Gastrocnemius medialis (tissue), 4 donors: ENCODE measurements at regions not wholly inside any gene's neighbourhood (a gene's known extent, or its start where the extent isn't known, plus 50 kb on each side); places are given as distances from the start of the nearest gene placed in this dataset.

Source experiments
- ATAC-seq, 2 donors: fragments of 150-250 bp; one replicate each; pipeline ENCODE4 v1.9.1; 2016
- DNase-seq, 2 donors: peaks; one replicate each; pipeline ENCODE4 v3.0.0-alpha.2; 2019
- H3K27ac ChIP-seq, 4 donors: fragments of 200-600 bp; sonication (generic); 1 replicate in 1 of 4; 2 replicates in 3 of 4; pipeline ENCODE4 v1.5.1; 2016 to 2018; ENCODE audit warnings: mild to moderate bottlenecking in 2 of 4, moderate library complexity in 1 of 4
- H3K27me3 ChIP-seq, 3 donors: fragments of 200-600 bp; sonication (generic) in 2 of 3; 1 replicate in 1 of 3; 2 replicates in 2 of 3; pipeline versions ENCODE4 v1.5.1 to v1.6.0; 2016 to 2019; ENCODE audit warnings: mild to moderate bottlenecking in 1 of 3, moderate library complexity in 1 of 3
- H3K36me3 ChIP-seq, 2 donors: fragments of 200-600 bp; sonication (generic) in 1 of 2; one replicate each; pipeline ENCODE4 v1.5.1; 2017 to 2018
- H3K4me1 ChIP-seq, 2 donors: fragments of 200-600 bp; sonication (generic) in 1 of 2; one replicate each; pipeline ENCODE4 v1.5.1; 2016 to 2017; ENCODE audit warnings: mild to moderate bottlenecking in 2 of 2
- H3K4me3 ChIP-seq, 4 donors: fragments of 200-600 bp; sonication (generic) in 3 of 4; 1 replicate in 1 of 4; 2 replicates in 3 of 4; pipeline ENCODE4 v1.5.1; 2016 to 2019; ENCODE audit warnings: mild to moderate bottlenecking in 2 of 4
- H3K9me3 ChIP-seq, 3 donors: fragments of 200-600 bp; sonication (generic) in 2 of 3; 1 replicate in 1 of 3; 2 replicates in 2 of 3; pipeline ENCODE4 v1.5.1; 2016 to 2019
- POLR2A ChIP-seq, 2 donors: fragments of 450-650 bp; IDR thresholded peaks; one replicate each; pipeline ENCODE4 v1.6.1; 2017; ENCODE audit warnings: antibody characterized with exemption in 2 of 2, mild to moderate bottlenecking in 2 of 2, moderate library complexity in 2 of 2
- in situ Hi-C, 4 donors: fragments of 200-750 bp; cut with MboI; loops; one replicate each; pipeline versions ENCODE4 v1.15.0 to v1.8.0; 2017; ENCODE audit warnings: low sequenced_read_pairs in 4 of 4
- intact Hi-C: fragments of 100-400 bp; cut with DNase I; formaldehyde crosslinking; loops from one replicate; pipeline ENCODE4 v1.15.1; 2023; ENCODE audit warnings: low total_unique reads
- TF ChIP-seq, protein P1 (sequence below), 5 experiments: fragments of 450-650 bp in 3 of 5; fragments of 200-600 bp in 2 of 5; sonication (generic) in 2 of 5; IDR thresholded peaks in 4 of 5; conservative IDR thresholded peaks in 1 of 5; 1 replicate in 4 of 5; 2 replicates in 1 of 5; pipeline ENCODE4 v1.5.1; 2016 to 2019; ENCODE audit warnings: antibody characterized with exemption in 5 of 5, mild to moderate bottlenecking in 3 of 5, moderate library complexity in 3 of 5

DNA sequence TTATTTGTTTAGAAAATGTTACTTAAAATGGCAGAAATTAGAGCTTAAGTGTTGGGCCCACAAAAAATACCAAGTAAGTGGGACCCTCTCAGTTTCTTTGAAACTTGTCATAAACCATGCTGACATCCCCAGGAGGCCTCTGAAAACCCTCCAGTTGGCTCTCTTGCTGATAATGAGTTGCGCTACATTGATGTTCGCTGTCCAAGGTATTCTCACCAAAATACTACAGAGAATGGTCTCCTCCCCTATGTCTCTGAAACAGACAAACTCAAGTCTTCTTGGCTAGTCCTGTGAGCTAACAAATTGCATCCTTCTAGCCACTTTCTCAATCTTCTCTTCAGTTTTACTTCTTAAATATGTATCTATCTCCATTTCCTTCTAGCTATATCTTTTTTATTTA, 669.4 kb downstream of the IRS1 start:
- intact Hi-C loops (no loop called here), in situ Hi-C loops (loop anchor here in 1 of 4 donors (10.0 kb wide), 1 partner anchor 675 kb away; no protein-coding TSS in a partner anchor)
- H3K27ac ChIP-seq: peak overlapping the region in 3 of 4 donors; percentile 9 to 68 (median 59)
- TF ChIP-seq, protein P1, sequence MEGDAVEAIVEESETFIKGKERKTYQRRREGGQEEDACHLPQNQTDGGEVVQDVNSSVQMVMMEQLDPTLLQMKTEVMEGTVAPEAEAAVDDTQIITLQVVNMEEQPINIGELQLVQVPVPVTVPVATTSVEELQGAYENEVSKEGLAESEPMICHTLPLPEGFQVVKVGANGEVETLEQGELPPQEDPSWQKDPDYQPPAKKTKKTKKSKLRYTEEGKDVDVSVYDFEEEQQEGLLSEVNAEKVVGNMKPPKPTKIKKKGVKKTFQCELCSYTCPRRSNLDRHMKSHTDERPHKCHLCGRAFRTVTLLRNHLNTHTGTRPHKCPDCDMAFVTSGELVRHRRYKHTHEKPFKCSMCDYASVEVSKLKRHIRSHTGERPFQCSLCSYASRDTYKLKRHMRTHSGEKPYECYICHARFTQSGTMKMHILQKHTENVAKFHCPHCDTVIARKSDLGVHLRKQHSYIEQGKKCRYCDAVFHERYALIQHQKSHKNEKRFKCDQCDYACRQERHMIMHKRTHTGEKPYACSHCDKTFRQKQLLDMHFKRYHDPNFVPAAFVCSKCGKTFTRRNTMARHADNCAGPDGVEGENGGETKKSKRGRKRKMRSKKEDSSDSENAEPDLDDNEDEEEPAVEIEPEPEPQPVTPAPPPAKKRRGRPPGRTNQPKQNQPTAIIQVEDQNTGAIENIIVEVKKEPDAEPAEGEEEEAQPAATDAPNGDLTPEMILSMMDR (IDR thresholded peaks at IDR 0.05 in 4 of 5, conservative IDR thresholded peaks at IDR 0.05 in 1 of 5): no peak
- no peak for TF ChIP-seq POLR2A (IDR thresholded peaks at IDR 0.05)
- no peak overlapping the region for H3K4me3 ChIP-seq
- DNase-seq: no peak
- H3K27me3 ChIP-seq: no peaks in the 10 kb centered on the region
- peaks cover 36% of the 10 kb centered on the region in 2 donors for H3K4me1 ChIP-seq
- ATAC-seq: no peak
- no peaks in the 10 kb centered on the region for H3K36me3 ChIP-seq
- no peaks in the 10 kb centered on the region for H3K9me3 ChIP-seq

DNA sequence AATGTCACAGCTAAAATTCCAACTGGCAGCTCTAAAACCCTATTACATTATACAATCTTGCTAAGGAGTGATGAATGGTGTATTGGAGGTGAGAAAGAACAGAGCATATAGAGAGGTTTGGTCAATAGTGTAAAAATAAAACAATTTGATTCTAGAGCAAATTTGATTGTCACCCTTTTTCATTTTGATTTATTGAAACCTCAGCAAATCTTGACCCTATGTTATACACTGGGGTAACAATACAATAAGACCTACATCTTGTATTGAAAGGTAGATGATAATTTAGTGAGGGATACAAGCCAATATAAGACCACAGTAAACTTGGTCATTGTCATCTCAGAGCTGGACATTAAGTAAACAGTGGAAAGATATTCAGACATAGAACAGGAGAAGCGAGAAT, 671.9 kb downstream of the IRS1 start:
- Histone ChIP-seq H3K36me3 (no peaks in the 10 kb centered on the region), H3K27ac (no peak overlapping the region), H3K4me1 (peaks cover 33 to 41% of the 10 kb centered on the region in 2 donors), H3K4me3 (no peak overlapping the region), H3K27me3 (no peaks in the 10 kb centered on the region), H3K9me3 (no peaks in the 10 kb centered on the region)
- ATAC-seq: no peak
- in situ Hi-C loops (no loop called here), intact Hi-C loops (no loop called here)
- no peak for DNase-seq
- TF ChIP-seq, protein P1 (IDR thresholded peaks at IDR 0.05 in 4 of 5, conservative IDR thresholded peaks at IDR 0.05 in 1 of 5): no peak
- no peak for TF ChIP-seq POLR2A (IDR thresholded peaks at IDR 0.05)

DNA sequence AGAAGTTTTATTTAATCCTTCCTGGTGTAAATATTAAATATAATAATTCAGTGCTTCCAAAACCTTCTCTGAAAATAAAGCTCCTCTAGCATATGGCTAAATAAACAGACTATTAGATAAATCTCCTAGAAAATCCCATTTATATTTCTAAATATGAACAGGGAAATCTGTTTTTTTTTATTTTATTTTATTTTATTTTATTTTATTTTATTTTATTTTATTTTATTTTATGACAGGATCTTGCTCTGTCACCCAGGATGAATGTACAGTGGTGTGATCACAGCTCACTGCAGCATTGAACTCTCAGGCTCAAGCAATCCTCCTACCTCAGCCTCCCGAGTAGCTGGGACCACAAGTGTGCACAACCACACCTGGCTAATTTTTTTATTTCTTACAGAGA, 673.5 kb downstream of the IRS1 start:
- Histone ChIP-seq H3K27ac (no peak overlapping the region), H3K4me3 (no peak overlapping the region), H3K4me1 (peaks cover 26 to 31% of the 10 kb centered on the region in 2 donors), H3K36me3 (no peaks in the 10 kb centered on the region), H3K9me3 (no peaks in the 10 kb centered on the region), H3K27me3 (no peaks in the 10 kb centered on the region)
- in situ Hi-C loops: no loop called here
- no peak for ATAC-seq
- no peak for DNase-seq
- intact Hi-C loops: no loop called here
- TF ChIP-seq POLR2A (IDR thresholded peaks at IDR 0.05): no peak
- TF ChIP-seq, protein P1 (IDR thresholded peaks at IDR 0.05 in 4 of 5, conservative IDR thresholded peaks at IDR 0.05 in 1 of 5): no peak

DNA sequence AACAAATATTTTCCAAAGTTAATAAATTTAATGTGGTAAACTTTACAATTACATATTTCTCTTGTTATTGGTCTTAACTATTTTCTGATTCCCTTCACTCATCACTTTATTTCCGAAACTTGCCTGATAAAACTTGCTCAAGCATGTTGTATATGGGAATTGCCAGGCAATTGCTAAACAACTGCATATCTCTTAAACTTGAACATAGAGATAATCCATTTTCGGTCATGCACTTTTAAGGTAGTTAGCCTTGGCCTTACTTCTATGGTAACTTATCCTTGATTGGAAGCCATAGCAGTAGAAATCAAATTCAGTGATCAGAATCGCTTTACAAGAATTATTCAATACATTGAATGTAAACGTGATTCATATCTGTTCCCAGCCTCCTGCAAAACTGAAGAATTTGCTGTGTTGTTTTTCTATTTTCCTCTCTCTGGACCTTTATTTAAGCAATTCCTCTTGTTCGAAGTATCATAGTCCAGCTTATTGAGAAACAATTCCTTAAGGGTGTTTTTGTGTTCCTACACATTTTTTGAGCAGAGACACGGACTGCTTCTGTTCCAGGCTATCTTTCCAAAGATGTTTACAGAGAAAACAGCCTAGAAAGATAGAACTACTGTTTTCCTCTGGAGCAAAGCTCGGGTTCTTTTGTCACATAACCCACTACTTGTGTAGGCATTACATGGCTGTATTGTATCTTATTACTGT, 674.3 kb downstream of the IRS1 start:
- H3K4me1 ChIP-seq: peaks cover 18 to 24% of the 10 kb centered on the region in 2 donors
- DNase-seq: no peak
- ATAC-seq: no peak

More for the DNA sequence above, 674.3 kb downstream of the IRS1 start:
- TF ChIP-seq, protein P1 (IDR thresholded peaks at IDR 0.05 in 4 of 5, conservative IDR thresholded peaks at IDR 0.05 in 1 of 5): no peak
- no peak for TF ChIP-seq POLR2A (IDR thresholded peaks at IDR 0.05)
- in situ Hi-C loops (no loop called here), intact Hi-C loops (no loop called here)
- no peak overlapping the region for H3K27ac ChIP-seq
- no peak overlapping the region for H3K4me3 ChIP-seq
- no peaks in the 10 kb centered on the region for H3K9me3 ChIP-seq
- no peaks in the 10 kb centered on the region for H3K27me3 ChIP-seq
- H3K36me3 ChIP-seq: no peaks in the 10 kb centered on the region
